Right lobe of liver (tissue), 6 donors: ENCODE measurements at regions not wholly inside any gene's neighbourhood (a gene's known extent, or its start where the extent isn't known, plus 50 kb on each side); places are given as distances from the start of the nearest gene placed in this dataset.
"Not testable (repeated sequence)": the region's sequence is repeated elsewhere in the genome, so short reads cannot be mapped to it uniquely, and the experiment has no call there.

Experiments used
- ATAC-seq, 4 donors: fragments of 200-7000 bp; cut with Tn5 transposase; one replicate each; pipeline ENCODE4 v1.9.1; 2020; ENCODE audit warnings: mild to moderate bottlenecking in 4 of 4, moderate library complexity in 4 of 4
- DNase-seq, 3 donors: peaks; one replicate each; pipeline ENCODE4 v3.0.0-alpha.2; 2020
- H3K27ac ChIP-seq, 3 donors: fragments of 200-600 bp; one replicate each; pipeline ENCODE4 v1.8.0; 2022
- H3K27me3 ChIP-seq, 2 donors: fragments of 200-600 bp; one replicate each; pipeline ENCODE4 v1.8.0; 2022
- H3K36me3 ChIP-seq, 4 donors: fragments of 200-600 bp; sonication (generic) in 1 of 4; one replicate each; pipeline versions ENCODE4 v1.5.1 to v1.8.0; 2017 to 2022; ENCODE audit warnings: control low read depth in 1 of 4
- H3K4me1 ChIP-seq, 4 donors: fragments of 200-600 bp; sonication (generic) in 1 of 4; one replicate each; pipeline versions ENCODE4 v1.5.1 to v1.8.0; 2017 to 2022; ENCODE audit warnings: control low read depth in 1 of 4
- H3K4me3 ChIP-seq, 3 donors: fragments of 200-600 bp; one replicate each; pipeline ENCODE4 v1.8.0; 2022
- H3K9me3 ChIP-seq, 4 donors: fragments of 200-600 bp; sonication (generic) in 1 of 4; one replicate each; pipeline versions ENCODE4 v1.5.1 to v1.8.0; 2017 to 2022; ENCODE audit warnings: control low read depth in 1 of 4
- WGBS: methylation state at CpG from one replicate; pipeline ENCODE4 v1.1.6; 2018; ENCODE audit warnings: low coverage, low lambda C conversion rate; ENCODE audit not compliant: insufficient coverage; ENCODE audit errors: missing lambda C conversion rate; 5-methylcytosine and 5-hydroxymethylcytosine counted together
- intact Hi-C, 2 donors: fragments of 100-400 bp; cut with DNase I; formaldehyde crosslinking; loops; one replicate each; pipeline versions ENCODE4 v1.11.2 to v1.14.1; 2022
- donor health status: DM: no; HTN: yes; CAD: no.
- donor health status: DM: no; HTN: no; CAD: no.
- donor health status: DM: no; HTN: no; CAD: no.
- donor health status: DM: no; HTN: yes; CAD: no.
- donor health status: DM: no; HTN: yes; CAD: no.

DNA sequence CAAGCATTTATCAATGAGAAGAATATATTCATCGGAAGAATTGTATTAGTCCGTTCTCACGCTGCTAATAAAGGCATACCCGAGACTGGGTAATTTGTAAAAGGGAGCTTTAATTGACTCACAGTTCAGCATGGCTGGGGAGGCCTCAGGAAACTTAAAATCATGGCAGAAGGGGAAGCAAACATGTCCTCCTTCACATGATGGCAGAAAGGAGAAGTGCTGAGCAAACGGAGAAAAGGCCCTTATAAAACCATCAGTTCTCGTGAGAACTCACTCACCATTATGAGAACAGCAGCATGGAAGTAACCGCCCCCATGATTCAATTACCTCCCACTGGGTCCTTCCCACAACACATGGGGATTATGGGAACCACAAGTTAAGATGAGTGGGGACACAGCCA lies 1688.2 kb downstream of the SPATA31A7 start:
- H3K9me3 ChIP-seq, H3K4me1 ChIP-seq, H3K4me3 ChIP-seq, DNase-seq, ATAC-seq, intact Hi-C loops, H3K36me3 ChIP-seq, H3K27me3 ChIP-seq, H3K27ac ChIP-seq: not testable (repeated sequence)
- WGBS, result 36% methylated on average over 7 of the region's 7 CpGs

DNA sequence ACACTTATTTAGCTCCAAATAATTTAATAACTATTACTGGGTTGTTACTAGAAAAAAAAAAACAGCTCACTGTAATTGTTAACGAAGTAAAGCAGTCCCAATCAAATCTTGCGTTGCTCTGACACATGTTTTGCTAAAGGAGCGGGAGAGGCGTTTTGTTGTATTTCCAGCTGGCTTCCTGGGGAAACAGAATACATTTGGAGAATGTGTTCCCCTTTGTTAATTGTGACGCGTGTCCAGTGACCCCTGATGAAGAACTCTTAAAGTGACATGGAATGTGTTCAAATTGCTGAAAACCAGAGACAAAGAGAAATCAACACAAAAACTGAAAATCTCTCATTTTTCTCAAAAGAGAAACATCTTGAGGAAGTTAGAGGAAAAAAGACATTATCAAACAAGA lies 1690.6 kb downstream of the SPATA31A7 start:
- intact Hi-C loops, H3K4me1 ChIP-seq, H3K27me3 ChIP-seq, DNase-seq, ATAC-seq, H3K4me3 ChIP-seq, H3K9me3 ChIP-seq, H3K27ac ChIP-seq, H3K36me3 ChIP-seq: not testable (repeated sequence)
- WGBS, result 46% methylated on average over 6 of the region's 6 CpGs

DNA sequence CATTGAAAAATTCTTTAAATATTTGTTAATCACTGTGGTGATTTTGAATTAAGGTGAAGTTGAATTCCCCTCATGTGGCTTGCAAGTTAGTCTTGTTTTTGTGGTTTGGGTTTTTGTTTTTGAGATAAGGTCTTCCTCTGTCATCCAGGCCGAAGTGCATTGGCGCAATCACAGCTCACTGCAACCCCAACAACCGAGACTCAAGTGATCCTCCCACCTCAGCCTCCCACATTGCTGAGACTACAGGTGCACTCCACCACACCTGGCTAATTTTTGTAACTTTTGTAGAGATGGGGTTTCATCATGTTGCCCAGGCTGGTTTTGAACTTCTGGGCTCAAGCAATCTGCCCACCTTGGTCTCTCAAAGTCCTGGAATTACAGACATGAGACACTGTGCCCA lies 1691.1 kb downstream of the SPATA31A7 start:
- DNase-seq, H3K4me3 ChIP-seq, intact Hi-C loops, H3K36me3 ChIP-seq, ATAC-seq, H3K27ac ChIP-seq, H3K9me3 ChIP-seq, H3K27me3 ChIP-seq, H3K4me1 ChIP-seq: not testable (repeated sequence)
- WGBS, result 61% methylated on average over 3 of the region's 3 CpGs

DNA sequence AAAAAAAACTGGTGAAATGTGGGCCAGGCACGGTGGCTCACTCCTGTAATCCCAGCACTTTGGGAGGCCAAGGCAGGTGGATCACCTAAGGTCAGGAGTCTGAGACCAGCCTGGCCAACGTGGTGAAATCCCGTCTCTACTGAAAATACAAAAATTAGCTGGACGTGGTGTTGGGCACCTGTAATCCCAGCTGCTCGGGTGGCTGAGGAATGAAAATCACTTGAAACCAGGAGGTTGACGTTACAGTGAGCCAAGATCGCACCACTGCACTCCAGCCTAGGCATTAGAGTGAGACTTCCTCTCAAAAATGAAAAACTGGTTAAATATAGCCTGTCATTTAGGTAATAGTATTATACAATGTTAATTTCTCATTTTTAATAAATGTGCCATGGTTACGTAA lies 1692.0 kb downstream of the SPATA31A7 start:
- H3K27me3 ChIP-seq, intact Hi-C loops, H3K9me3 ChIP-seq, H3K27ac ChIP-seq, H3K36me3 ChIP-seq, DNase-seq, H3K4me1 ChIP-seq, ATAC-seq, H3K4me3 ChIP-seq: not testable (repeated sequence)
- WGBS, result 73% methylated on average over 8 of the region's 8 CpGs

DNA sequence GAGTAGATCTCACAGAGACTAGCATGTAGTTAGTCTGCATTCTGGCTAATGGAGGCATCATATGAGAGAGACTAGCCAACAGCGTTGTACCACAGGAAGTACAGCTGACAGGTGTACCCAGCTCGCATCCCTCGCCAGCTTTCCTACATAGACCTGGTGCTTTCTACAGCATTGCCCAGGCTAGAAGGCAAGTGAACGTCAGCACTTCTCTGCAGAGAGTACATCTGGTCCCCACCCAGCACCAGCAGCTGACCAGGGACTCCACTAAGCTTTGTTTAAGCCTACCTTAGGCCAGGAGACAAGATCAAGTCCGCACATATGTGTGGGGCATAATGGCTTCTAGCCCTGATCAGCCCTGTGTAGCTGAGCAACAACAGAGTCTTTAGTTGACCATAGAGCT lies 1692.9 kb downstream of the SPATA31A7 start:
- H3K4me3 ChIP-seq, H3K27me3 ChIP-seq, ATAC-seq, DNase-seq, H3K4me1 ChIP-seq, intact Hi-C loops, H3K9me3 ChIP-seq, H3K27ac ChIP-seq, H3K36me3 ChIP-seq: not testable (repeated sequence)
- 65% methylated on average over 5 of the region's 5 CpGs for WGBS

DNA sequence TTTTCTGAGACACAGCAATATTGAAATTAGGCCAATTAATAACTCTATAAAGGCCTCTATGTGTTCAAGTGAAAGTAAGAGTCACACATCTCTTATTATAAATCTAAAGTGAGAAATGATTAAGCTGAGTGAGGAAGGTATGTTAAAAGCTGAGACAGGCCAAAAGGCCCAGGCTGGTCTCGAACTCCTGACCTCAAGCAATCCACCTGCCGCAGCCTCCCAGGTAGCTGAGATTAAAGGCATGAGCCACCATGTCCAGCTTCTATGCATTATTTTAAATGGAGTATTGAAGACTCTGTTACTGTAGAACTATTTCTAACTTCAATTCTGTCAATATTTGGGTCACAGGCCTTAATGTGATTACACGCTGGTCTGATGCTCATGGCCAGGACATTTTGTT lies 1706.9 kb downstream of the SPATA31A7 start:
- H3K36me3 ChIP-seq, H3K27ac ChIP-seq, H3K4me1 ChIP-seq, DNase-seq, intact Hi-C loops, H3K4me3 ChIP-seq, ATAC-seq, H3K27me3 ChIP-seq, H3K9me3 ChIP-seq: not testable (repeated sequence)
- 89% methylated on average over 2 of the region's 3 CpGs for WGBS

DNA sequence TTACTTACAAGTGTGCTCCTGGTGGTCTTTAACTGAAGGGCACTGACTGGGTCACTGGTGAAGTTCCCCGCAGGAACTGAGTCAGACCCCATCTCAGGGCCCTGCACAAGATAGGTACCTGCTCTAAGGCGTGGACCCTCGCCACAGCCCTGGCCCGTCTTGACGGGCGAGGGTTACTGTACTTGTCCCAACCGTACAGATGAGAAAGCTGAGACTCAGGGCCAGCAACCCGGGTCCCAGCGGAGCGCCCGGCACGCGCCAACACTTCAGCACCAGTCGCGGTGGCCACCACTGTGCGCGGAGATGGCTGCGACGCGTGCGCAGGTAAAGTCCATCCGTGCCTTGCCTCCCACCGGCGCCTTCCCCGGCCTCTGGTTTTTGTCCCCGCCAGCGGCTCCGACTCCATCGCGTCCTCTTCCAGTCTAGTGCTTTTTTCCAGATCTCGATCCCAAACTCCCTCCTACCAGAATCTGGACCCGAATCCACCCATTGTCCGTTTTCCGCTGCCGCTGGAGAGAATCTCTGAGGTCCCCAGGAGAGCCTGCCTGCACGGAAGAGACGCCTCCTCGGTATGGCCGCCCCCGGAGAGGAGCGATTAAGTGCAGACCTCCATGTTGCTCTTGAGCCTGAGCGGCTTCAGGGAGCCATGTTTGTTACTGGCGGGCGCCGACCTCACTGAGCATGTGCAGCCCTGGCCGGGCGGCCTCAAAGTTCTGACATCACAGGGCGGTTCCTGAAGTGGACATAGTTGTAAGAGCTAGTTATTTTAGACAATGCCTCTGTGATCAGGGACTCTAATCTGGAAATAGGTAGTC lies 1707.8 kb downstream of the SPATA31A7 start:
- H3K4me1 ChIP-seq, intact Hi-C loops, ATAC-seq, H3K36me3 ChIP-seq, H3K27me3 ChIP-seq, H3K9me3 ChIP-seq: not testable (repeated sequence)
- DNase-seq, result peak; percentile 44 to 67 (median 66)
- Histone ChIP-seq H3K27ac (peak overlapping the region in 2 of 3 donors; percentile 36 to 67), H3K4me3 (peak overlapping the region; percentile 34 to 58 (median 47))
- WGBS, result 8% methylated on average over 16 of the region's 48 CpGs

DNA sequence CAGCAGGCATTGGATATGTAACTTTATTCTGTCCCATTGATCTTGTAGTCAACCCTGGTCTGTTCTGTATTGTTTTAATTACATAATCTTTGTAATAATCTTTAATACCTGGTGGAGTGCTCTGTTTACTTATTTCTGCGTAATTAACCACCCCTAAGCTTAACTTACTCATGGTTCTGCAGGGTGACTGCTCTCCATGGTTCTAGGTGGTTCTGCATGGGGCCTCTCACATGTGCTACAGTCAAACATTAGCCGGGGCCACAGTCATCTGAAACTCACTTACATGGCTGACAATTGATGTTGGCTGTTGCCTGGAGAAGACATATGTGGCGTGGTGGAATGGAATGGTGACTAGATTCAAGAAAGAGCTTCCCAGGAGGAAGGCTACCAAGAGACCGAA lies 1709.8 kb downstream of the SPATA31A7 start:
- H3K9me3 ChIP-seq, H3K36me3 ChIP-seq, H3K27me3 ChIP-seq, intact Hi-C loops, H3K27ac ChIP-seq, ATAC-seq, H3K4me3 ChIP-seq, H3K4me1 ChIP-seq, DNase-seq: not testable (repeated sequence)
- WGBS, result 73% methylated on average over 2 of the region's 4 CpGs

DNA sequence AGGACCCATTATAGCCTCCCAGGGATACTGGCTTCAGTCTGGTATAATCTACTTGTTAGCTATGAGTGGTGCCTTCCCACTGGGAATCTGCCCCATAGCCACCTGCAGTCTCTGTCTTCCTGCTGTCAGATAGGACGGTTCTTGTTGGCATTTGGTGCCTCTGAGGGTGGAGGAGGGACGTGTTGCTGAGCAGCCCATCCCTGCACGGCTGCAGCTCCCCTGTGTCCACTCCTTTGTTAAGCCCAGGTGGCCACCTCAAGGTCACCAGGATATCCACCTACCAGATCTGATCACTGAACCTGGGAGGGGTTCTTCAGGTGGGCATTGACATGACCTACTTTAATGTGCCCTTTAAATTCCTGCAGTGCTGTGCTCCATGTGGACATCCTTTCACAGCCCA lies 1714.2 kb downstream of the SPATA31A7 start:
- peak in 1 of 3 donors; percentile 38 for DNase-seq

DNA sequence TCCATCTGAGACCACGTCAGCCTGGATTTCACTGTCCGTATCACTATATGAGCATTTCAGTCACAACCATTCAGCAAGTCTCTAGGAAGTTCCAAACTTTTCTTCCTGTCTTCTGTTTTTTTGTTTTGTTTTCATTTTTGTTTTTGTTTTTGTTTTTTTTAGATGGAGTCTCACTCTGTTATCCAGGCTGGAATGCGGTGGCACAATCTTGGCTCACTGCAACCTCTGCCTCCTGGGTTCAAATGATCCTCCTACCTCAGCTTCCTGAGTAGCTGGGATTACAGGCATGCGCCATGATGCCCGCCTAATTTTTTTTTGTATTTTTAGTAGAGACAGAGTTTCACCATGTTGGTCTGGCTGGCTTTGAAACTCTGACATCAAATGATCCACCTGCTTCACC lies 1715.9 kb downstream of the SPATA31A7 start:
- H3K4me3 ChIP-seq, H3K4me1 ChIP-seq, H3K9me3 ChIP-seq, DNase-seq, H3K27ac ChIP-seq, H3K27me3 ChIP-seq, ATAC-seq, intact Hi-C loops, H3K36me3 ChIP-seq: not testable (repeated sequence)
- 88% methylated on average over 3 of the region's 5 CpGs for WGBS

More for the DNA sequence above, 1714.2 kb downstream of the SPATA31A7 start:
- H3K36me3 ChIP-seq, intact Hi-C loops, H3K4me1 ChIP-seq, H3K4me3 ChIP-seq, H3K27me3 ChIP-seq, H3K9me3 ChIP-seq, ATAC-seq, H3K27ac ChIP-seq: not testable (repeated sequence)
- 81% methylated on average over 3 of the region's 3 CpGs for WGBS

DNA sequence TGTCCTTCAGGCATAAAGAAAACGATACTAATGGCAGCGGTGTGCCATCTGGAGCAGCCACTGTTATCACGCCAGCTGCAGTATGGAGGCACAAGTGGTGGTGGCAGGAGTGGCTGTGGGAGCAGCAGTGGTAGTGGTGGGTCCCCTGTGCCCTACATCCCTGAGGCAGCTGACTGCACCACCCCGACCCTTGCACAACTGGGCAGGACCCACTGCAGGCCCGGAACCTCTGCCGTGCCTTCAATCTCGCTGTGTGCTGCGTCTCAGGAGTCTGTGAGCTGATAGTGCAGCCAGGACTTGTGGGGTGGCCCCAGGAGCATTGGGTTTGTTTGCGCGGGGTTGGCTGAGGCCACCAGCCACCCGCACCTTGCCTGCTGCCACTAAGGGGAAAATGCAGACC lies 1718.0 kb downstream of the SPATA31A7 start:
- H3K36me3 ChIP-seq, H3K27me3 ChIP-seq, H3K4me1 ChIP-seq, ATAC-seq, H3K9me3 ChIP-seq, H3K27ac ChIP-seq, H3K4me3 ChIP-seq, intact Hi-C loops: not testable (repeated sequence)
- WGBS, result 75% methylated on average over 4 of the region's 11 CpGs
- DNase-seq, result peak in 1 of 3 donors; percentile 22

DNA sequence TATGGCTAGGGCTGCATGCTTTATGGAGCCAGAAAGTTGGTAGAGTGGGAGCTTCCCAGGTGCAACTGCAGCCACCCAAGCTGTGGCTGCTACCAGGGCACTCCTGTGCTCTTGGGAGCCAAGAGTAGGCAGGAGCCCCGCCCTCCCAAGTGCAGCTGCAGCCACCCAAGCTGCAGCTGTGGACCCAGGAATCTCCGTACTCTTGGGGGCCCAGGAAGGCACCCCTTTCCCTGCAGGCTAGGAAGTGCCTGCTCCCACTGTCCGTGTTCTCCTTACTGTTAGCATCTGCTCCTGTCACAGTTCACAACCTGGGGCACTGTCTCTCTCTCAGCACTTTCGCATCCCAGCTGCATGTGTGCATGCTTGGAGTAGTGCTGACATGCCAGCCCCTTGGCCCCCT lies 1718.4 kb downstream of the SPATA31A7 start:
- no CpG with 5 or more reads among the region's 4 CpGs for WGBS
- H3K9me3 ChIP-seq, intact Hi-C loops, H3K27me3 ChIP-seq, H3K4me1 ChIP-seq, H3K27ac ChIP-seq, H3K36me3 ChIP-seq, H3K4me3 ChIP-seq, ATAC-seq: not testable (repeated sequence)
- DNase-seq, result peak in 2 of 3 donors; percentile 1 to 20
